ENCODE measurements at regions not wholly inside any gene's neighbourhood (a gene's known extent, or its start where the extent isn't known, plus 50 kb on each side); places are given as distances from the start of the nearest gene placed in this dataset.

DNA sequence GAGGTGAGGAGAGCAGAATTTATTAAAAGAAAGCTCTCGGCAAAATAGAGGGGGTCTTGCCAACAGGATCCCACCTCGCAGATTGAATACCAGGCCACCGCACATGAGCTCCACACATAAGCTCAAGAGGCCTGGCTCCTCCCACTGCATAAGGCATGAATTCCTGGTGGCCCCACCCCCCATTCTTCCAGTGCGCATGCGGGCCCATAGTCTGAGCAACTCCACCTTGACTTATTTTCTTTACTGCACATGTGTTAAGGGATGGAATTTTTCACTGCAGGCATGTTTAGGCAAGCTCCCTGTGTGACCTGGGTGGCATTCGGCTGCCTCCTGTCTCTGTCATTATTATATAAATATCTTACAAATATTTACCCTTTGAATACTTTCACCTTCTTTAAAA, 412.5 kb downstream of the RMST start:
- Histone ChIP-seq H3K27me3 (replicated peaks in 1 of 2; ENCODE audit: control insufficient read depth in 2 of 2, insufficient read depth in 2 of 2, low read length in 1 of 2) (no peaks in the 10 kb centered on the region), H3K9ac (ENCODE audit: control insufficient read depth, insufficient read depth, low read length) (no peak overlapping the region), H3K4me3 (no peak overlapping the region), H4K20me1 (ENCODE audit: control insufficient read depth, insufficient read depth) (no peaks in the 10 kb centered on the region), H3K36me3 (ENCODE audit: control insufficient read depth in 2 of 2, insufficient read depth in 2 of 2, low read length in 1 of 2) (no peaks in the 10 kb centered on the region), H3K4me2 (ENCODE audit: control insufficient read depth, insufficient read depth) (no peak overlapping the region), H3K27ac (ENCODE audit: control insufficient read depth, insufficient read depth) (no peak overlapping the region), H3K4me1 (ENCODE audit: control insufficient read depth, insufficient read depth, low read length) (no peaks in the 10 kb centered on the region), H3K79me2 (ENCODE audit: control insufficient read depth, insufficient read depth, low read length) (no peaks in the 10 kb centered on the region), H3K9me3 (replicated peaks; ENCODE audit: control insufficient read depth, insufficient read depth, low read length) (no peaks in the 10 kb centered on the region), H2AFZ (ENCODE audit: control insufficient read depth, low read depth, low read length) (no peak overlapping the region)
- ATAC-seq, result no peak
- in situ Hi-C loops (cut with MboI) (no loop called here), intact Hi-C loops (cut with micrococcal nuclease; ENCODE audit: unreplicated experiment) (no loop called here)
- ChIA-PET POLR2A (no interaction called here), RAD21 (ENCODE audit: unreplicated experiment) (no interaction called here), CTCF (interaction anchor here (0.8 to 2.1 kb wide), 2 partner anchors 22 to 87 kb away, joined by 3 to 5 read pairs; no protein-coding TSS in a partner anchor), SMC1A (ENCODE audit: uncharacterized antibody, unreplicated experiment) (interaction anchor here (0.9 kb wide), 1 partner anchor 13 kb away, joined by 3 read pairs; no protein-coding TSS in a partner anchor)
- no TSS peak for BruUV-seq (replicated peaks)
- no peak for DNase-seq (ENCODE audit: low read depth, low spot score)
- 82% methylated on average over 6 of the region's 6 CpGs for WGBS (ENCODE audit: insufficient coverage, insufficient replicate concordance, low lambda C conversion rate, missing lambda C conversion rate)
- no peak for FAIRE-seq
- no peak for TF ChIP-seq RB1 (IDR thresholded peaks at IDR 0.05; ENCODE audit: borderline replicate concordance)
- TF ChIP-seq HDAC2 (IDR thresholded peaks at IDR 0.05), result no peak
- TF ChIP-seq MXI1 (IDR thresholded peaks at IDR 0.05; ENCODE audit: low read depth, low read length), result no peak
- TF ChIP-seq, protein P1, sequence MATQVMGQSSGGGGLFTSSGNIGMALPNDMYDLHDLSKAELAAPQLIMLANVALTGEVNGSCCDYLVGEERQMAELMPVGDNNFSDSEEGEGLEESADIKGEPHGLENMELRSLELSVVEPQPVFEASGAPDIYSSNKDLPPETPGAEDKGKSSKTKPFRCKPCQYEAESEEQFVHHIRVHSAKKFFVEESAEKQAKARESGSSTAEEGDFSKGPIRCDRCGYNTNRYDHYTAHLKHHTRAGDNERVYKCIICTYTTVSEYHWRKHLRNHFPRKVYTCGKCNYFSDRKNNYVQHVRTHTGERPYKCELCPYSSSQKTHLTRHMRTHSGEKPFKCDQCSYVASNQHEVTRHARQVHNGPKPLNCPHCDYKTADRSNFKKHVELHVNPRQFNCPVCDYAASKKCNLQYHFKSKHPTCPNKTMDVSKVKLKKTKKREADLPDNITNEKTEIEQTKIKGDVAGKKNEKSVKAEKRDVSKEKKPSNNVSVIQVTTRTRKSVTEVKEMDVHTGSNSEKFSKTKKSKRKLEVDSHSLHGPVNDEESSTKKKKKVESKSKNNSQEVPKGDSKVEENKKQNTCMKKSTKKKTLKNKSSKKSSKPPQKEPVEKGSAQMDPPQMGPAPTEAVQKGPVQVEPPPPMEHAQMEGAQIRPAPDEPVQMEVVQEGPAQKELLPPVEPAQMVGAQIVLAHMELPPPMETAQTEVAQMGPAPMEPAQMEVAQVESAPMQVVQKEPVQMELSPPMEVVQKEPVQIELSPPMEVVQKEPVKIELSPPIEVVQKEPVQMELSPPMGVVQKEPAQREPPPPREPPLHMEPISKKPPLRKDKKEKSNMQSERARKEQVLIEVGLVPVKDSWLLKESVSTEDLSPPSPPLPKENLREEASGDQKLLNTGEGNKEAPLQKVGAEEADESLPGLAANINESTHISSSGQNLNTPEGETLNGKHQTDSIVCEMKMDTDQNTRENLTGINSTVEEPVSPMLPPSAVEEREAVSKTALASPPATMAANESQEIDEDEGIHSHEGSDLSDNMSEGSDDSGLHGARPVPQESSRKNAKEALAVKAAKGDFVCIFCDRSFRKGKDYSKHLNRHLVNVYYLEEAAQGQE (IDR thresholded peaks at IDR 0.05; ENCODE audit: low read depth, low read length), result no peak
- TF ChIP-seq, protein P2, sequence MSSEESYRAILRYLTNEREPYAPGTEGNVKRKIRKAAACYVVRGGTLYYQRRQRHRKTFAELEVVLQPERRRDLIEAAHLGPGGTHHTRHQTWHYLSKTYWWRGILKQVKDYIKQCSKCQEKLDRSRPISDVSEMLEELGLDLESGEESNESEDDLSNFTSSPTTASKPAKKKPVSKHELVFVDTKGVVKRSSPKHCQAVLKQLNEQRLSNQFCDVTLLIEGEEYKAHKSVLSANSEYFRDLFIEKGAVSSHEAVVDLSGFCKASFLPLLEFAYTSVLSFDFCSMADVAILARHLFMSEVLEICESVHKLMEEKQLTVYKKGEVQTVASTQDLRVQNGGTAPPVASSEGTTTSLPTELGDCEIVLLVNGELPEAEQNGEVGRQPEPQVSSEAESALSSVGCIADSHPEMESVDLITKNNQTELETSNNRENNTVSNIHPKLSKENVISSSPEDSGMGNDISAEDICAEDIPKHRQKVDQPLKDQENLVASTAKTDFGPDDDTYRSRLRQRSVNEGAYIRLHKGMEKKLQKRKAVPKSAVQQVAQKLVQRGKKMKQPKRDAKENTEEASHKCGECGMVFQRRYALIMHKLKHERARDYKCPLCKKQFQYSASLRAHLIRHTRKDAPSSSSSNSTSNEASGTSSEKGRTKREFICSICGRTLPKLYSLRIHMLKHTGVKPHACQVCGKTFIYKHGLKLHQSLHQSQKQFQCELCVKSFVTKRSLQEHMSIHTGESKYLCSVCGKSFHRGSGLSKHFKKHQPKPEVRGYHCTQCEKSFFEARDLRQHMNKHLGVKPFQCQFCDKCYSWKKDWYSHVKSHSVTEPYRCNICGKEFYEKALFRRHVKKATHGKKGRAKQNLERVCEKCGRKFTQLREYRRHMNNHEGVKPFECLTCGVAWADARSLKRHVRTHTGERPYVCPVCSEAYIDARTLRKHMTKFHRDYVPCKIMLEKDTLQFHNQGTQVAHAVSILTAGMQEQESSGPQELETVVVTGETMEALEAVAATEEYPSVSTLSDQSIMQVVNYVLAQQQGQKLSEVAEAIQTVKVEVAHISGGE (CRISPR knock-in tag; IDR thresholded peaks at IDR 0.05), result no peak
- TF ChIP-seq, protein P3, sequence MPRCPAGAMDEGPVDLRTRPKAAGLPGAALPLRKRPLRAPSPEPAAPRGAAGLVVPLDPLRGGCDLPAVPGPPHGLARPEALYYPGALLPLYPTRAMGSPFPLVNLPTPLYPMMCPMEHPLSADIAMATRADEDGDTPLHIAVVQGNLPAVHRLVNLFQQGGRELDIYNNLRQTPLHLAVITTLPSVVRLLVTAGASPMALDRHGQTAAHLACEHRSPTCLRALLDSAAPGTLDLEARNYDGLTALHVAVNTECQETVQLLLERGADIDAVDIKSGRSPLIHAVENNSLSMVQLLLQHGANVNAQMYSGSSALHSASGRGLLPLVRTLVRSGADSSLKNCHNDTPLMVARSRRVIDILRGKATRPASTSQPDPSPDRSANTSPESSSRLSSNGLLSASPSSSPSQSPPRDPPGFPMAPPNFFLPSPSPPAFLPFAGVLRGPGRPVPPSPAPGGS (IDR thresholded peaks at IDR 0.05; ENCODE audit: borderline replicate concordance, insufficient read depth, low read depth, low read length, poor library complexity, severe bottlenecking), result no peak
- TF ChIP-seq KAT2A (conservative IDR thresholded peaks at IDR 0.05; ENCODE audit: control insufficient read depth, low read depth, low read length), result no peak
- no peak for TF ChIP-seq CEBPB (IDR thresholded peaks at IDR 0.05; ENCODE audit: borderline replicate concordance in 1 of 2, low read depth in 2 of 2, low read length in 2 of 2)
- TF ChIP-seq ZSCAN29 (IDR thresholded peaks at IDR 0.05), result no peak
